Hepatocyte (in vitro differentiated cells): ENCODE measurements at regions not wholly inside any gene's neighbourhood (a gene's known extent, or its start where the extent isn't known, plus 50 kb on each side); places are given as distances from the start of the nearest gene placed in this dataset.

Experiments used
- CTCF ChIP-seq: fragments of 200-600 bp; sonication (generic); IDR thresholded peaks from 2 replicates; pipeline ENCODE4 v1.5.1; 2016; ENCODE audit warnings: antibody characterized with exemption, mild to moderate bottlenecking; ENCODE audit not compliant: poor library complexity
- EZH2 ChIP-seq: fragments of 200-600 bp; sonication (generic); IDR thresholded peaks from 2 replicates; pipeline ENCODE4 v1.6.1; 2016; ENCODE audit warnings: antibody characterized with exemption, mild to moderate bottlenecking, borderline replicate concordance

- TF ChIP-seq EZH2, result no peak
- no peak for TF ChIP-seq CTCF
Measured at GRCh38 chr2:60051991-60052390, 501.5 kb downstream of the BCL11A start.
